ENCODE measurements at regions not wholly inside any gene's neighbourhood (a gene's known extent, or its start where the extent isn't known, plus 50 kb on each side); places are given as distances from the start of the nearest gene placed in this dataset.

DNA sequence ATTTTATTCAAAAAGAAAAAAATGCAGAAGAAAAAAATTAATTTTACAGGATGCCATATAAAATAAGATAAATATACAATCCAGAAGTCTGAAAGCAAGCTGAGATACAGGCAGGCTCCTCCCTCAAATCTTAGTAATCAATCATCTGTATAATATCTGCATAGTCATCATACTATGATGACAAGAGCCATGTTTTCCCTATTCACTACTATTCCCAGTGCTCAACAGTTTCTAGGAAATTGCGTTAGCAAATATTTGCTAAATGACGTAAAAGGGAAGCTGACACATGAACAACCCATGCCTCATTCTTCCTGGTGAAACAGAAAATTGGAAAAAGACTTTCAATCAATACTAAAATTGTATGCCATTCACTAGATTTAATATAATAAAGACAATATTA is 793.2 kb downstream of the SUCLG1 start:
- TF ChIP-seq CEBPB (IDR thresholded peaks at IDR 0.05) (no peak), NFIC (IDR thresholded peaks at IDR 0.05) (no peak), FOXM1 (IDR thresholded peaks at IDR 0.05; ENCODE audit: borderline replicate concordance, low read depth) (no peak), TCF12 (IDR thresholded peaks at IDR 0.05; ENCODE audit: low read depth) (no peak)
